H9 (cell line): ENCODE measurements at regions not wholly inside any gene's neighbourhood (a gene's known extent, or its start where the extent isn't known, plus 50 kb on each side); places are given as distances from the start of the nearest gene placed in this dataset.

ENCODE experiments used
- DNase-seq: peaks from one replicate; pipeline ENCODE4 v3.0.0-alpha.2; 2017
- H2AFZ ChIP-seq: one replicate; pipeline ENCODE4 v1.6.1; 2013; ENCODE audit warnings: mild to moderate bottlenecking, low read length, control low read depth, moderate library complexity
- H2AK5ac ChIP-seq: 2 replicates; pipeline ENCODE4 v1.6.1; 2013; ENCODE audit warnings: low read length, control low read depth, mixed read lengths; ENCODE audit not compliant: insufficient read length
- H2BK120ac ChIP-seq: one replicate; pipeline ENCODE4 v1.6.1; 2013; ENCODE audit warnings: low read depth, mild to moderate bottlenecking, low read length, control low read depth, inconsistent platforms; ENCODE audit not compliant: poor library complexity, severe bottlenecking
- H2BK12ac ChIP-seq: 2 replicates; pipeline ENCODE4 v1.6.1; 2013; ENCODE audit warnings: low read length, control low read depth, mixed read lengths, low read depth; ENCODE audit not compliant: insufficient read length
- H2BK15ac ChIP-seq: 2 replicates; pipeline ENCODE4 v1.6.1; 2013; ENCODE audit warnings: low read depth, low read length, control low read depth
- H2BK20ac ChIP-seq: one replicate; pipeline ENCODE4 v1.6.1; 2013; ENCODE audit warnings: low read depth, mild to moderate bottlenecking, low read length, control low read depth, inconsistent platforms; ENCODE audit not compliant: poor library complexity, severe bottlenecking
- H2BK5ac ChIP-seq: 2 replicates; pipeline ENCODE4 v1.6.1; 2013; ENCODE audit warnings: low read length, control low read depth, mixed read lengths; ENCODE audit not compliant: insufficient read length
- H3K14ac ChIP-seq: 2 replicates; pipeline ENCODE4 v1.6.1; 2013; ENCODE audit warnings: low read length, control low read depth; ENCODE audit not compliant: insufficient read depth
- H3K18ac ChIP-seq: 2 replicates; pipeline ENCODE4 v1.6.1; 2013; ENCODE audit warnings: low read depth, mild to moderate bottlenecking, mixed read lengths, low read length, control low read depth; ENCODE audit not compliant: insufficient read length
- H3K23ac ChIP-seq: 2 replicates; pipeline ENCODE4 v1.6.1; 2013; ENCODE audit warnings: low read length, control low read depth, mixed read lengths, low read depth; ENCODE audit not compliant: insufficient read length
- H3K23me2 ChIP-seq: 2 replicates; pipeline ENCODE4 v1.6.1; 2013; ENCODE audit warnings: low read depth, mild to moderate bottlenecking, mixed read lengths, low read length, control low read depth; ENCODE audit not compliant: insufficient read length, poor library complexity, severe bottlenecking
- H3K27ac ChIP-seq: 2 replicates; pipeline ENCODE4 v1.5.1; 2013; ENCODE audit warnings: low read length, control low read depth, mixed read lengths, low read depth; ENCODE audit not compliant: insufficient read length
- H3K27me3 ChIP-seq: 2 replicates; pipeline ENCODE4 v1.6.1; 2013; ENCODE audit warnings: low read length, control low read depth, inconsistent platforms; ENCODE audit not compliant: insufficient read depth
- H3K4ac ChIP-seq: 2 replicates; pipeline ENCODE4 v1.6.1; 2013; ENCODE audit warnings: low read depth, mild to moderate bottlenecking, control low read depth, inconsistent platforms, low read length, moderate library complexity
- H3K4me1 ChIP-seq: 2 replicates; pipeline ENCODE4 v1.6.1; 2013; ENCODE audit warnings: low read length, control low read depth, inconsistent platforms; ENCODE audit not compliant: insufficient read depth
- H3K4me2 ChIP-seq: 2 replicates; pipeline ENCODE4 v1.6.1; 2013; ENCODE audit warnings: low read length, control low read depth, mixed read lengths; ENCODE audit not compliant: insufficient read length, insufficient read depth
- H3K56ac ChIP-seq: 2 replicates; pipeline ENCODE4 v1.6.1; 2013; ENCODE audit warnings: low read depth, mild to moderate bottlenecking, mixed read lengths, low read length, control low read depth; ENCODE audit not compliant: insufficient read length
- H3K79me1 ChIP-seq: 2 replicates; pipeline ENCODE4 v1.6.1; 2013; ENCODE audit warnings: low read depth, mild to moderate bottlenecking, moderate library complexity, low read length, control low read depth, inconsistent platforms; ENCODE audit not compliant: insufficient read depth, poor library complexity, severe bottlenecking
- H3K79me2 ChIP-seq: 2 replicates; pipeline ENCODE4 v1.6.1; 2013; ENCODE audit warnings: low read length, control low read depth, inconsistent platforms; ENCODE audit not compliant: insufficient read depth
- H3K9ac ChIP-seq: 2 replicates; pipeline ENCODE4 v1.6.1; 2013; ENCODE audit warnings: low read length, control low read depth, mixed read lengths; ENCODE audit not compliant: insufficient read length; ENCODE audit errors: extremely low read depth
- H3K9me3 ChIP-seq: one replicate; pipeline ENCODE4 v1.6.1; 2013; ENCODE audit warnings: low read depth, low read length, inconsistent platforms; ENCODE audit not compliant: control insufficient read depth
- H3T11ph ChIP-seq: one replicate; pipeline ENCODE4 v1.6.1; 2013; ENCODE audit warnings: mild to moderate bottlenecking, low read length, control low read depth, inconsistent platforms
- H4K20me1 ChIP-seq: one replicate; pipeline ENCODE4 v1.6.1; 2013; ENCODE audit not compliant: control insufficient read depth, insufficient read length, insufficient read depth
- H4K5ac ChIP-seq: 2 replicates; pipeline ENCODE4 v1.6.1; 2013; ENCODE audit warnings: low read depth, mild to moderate bottlenecking, mixed read lengths, low read length, control low read depth; ENCODE audit not compliant: insufficient read length
- H4K8ac ChIP-seq: replicated peaks from 2 replicates; pipeline ENCODE4 v1.6.1; 2013; ENCODE audit warnings: low read length, control low read depth, mixed read lengths, low read depth; ENCODE audit not compliant: insufficient read length
- H4K91ac ChIP-seq: 2 replicates; pipeline ENCODE4 v1.6.1; 2013; ENCODE audit warnings: low read depth, mild to moderate bottlenecking, moderate library complexity, mixed read lengths, low read length, control low read depth; ENCODE audit not compliant: insufficient read length
- H3K27ac Mint-ChIP-seq, 3 experiments: 2 replicates in 2 of 3; 3 replicates in 1 of 3; pipeline ENCODE4 v1.8.0; 2020 to 2021; ENCODE audit warnings: mixed read lengths in 3 of 3, mild to moderate bottlenecking in 1 of 3, moderate library complexity in 1 of 3
- H3K27me3 Mint-ChIP-seq: 2 replicates; pipeline ENCODE4 v1.8.0; 2021; ENCODE audit warnings: low read depth, mild to moderate bottlenecking, moderate library complexity, mixed read lengths
- H3K36me3 Mint-ChIP-seq, 3 experiments: 2 replicates in 2 of 3; 3 replicates in 1 of 3; pipeline ENCODE4 v1.8.0; 2020 to 2021; ENCODE audit warnings: low read depth in 3 of 3, mixed read lengths in 3 of 3; ENCODE audit not compliant: insufficient read depth in 1 of 3
- H3K4me1 Mint-ChIP-seq, 2 experiments: 2 replicates each; pipeline ENCODE4 v1.8.0; 2020; ENCODE audit warnings: mixed read lengths in 2 of 2
- H3K4me3 Mint-ChIP-seq, 2 experiments: 2 replicates in 1 of 2; 3 replicates in 1 of 2; pipeline ENCODE4 v1.8.0; 2020 to 2021; ENCODE audit warnings: mild to moderate bottlenecking in 2 of 2, mixed read lengths in 2 of 2, moderate library complexity in 1 of 2
- H3K9me3 Mint-ChIP-seq, 2 experiments: 2 replicates in 1 of 2; 3 replicates in 1 of 2; pipeline ENCODE4 v1.8.0; 2020; ENCODE audit warnings: mild to moderate bottlenecking in 2 of 2, mixed read lengths in 2 of 2, moderate library complexity in 1 of 2
- WGBS: extraction: QIAGEN DNeasy Blood & Tissue Kit; methylation state at CpG from one replicate; pipeline ENCODE4 v1.1.7; 2013; ENCODE audit warnings: missing lambda C conversion rate, low lambda C conversion rate, mixed read lengths; ENCODE audit not compliant: insufficient read length; ENCODE audit errors: extremely low coverage; 5-methylcytosine and 5-hydroxymethylcytosine counted together
- TF ChIP-seq, protein P1 (sequence below): fragments of 200-600 bp; sonication (generic); conservative IDR thresholded peaks from 3 replicates; pipeline ENCODE4 v1.8.0; 2021; ENCODE audit warnings: antibody characterized with exemption, mild to moderate bottlenecking

DNA sequence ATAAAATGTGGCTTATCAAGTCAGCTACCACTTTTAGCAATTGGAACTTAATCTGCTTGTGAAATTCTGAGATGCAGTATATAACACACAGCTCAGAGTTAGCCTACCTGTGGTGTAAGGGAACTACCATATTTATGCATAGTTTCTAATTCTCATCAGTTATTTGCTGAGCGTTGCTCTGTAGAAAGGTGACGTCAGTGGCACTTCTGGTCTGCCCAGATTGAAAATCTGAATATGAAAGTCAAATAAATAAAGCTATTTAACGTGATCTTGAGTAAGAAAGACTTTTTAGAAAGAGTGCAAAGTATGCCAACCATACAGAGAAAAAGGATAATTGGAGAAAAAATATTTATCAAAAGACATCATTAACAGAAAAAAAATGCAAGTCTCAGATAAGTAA is 938.9 kb upstream of the NOVA1 start:
- Histone ChIP-seq H3K23me2 (no peaks in the 10 kb centered on the region), H3K4me1 (no peaks in the 10 kb centered on the region), H2BK5ac (no peak overlapping the region), H3K4me2 (no peak overlapping the region), H3K4ac (no peak overlapping the region), H3K14ac (no peak overlapping the region), H4K5ac (no peak overlapping the region), H2BK12ac (no peak overlapping the region), H2BK120ac (no peak overlapping the region), H2BK20ac (no peak overlapping the region), H3T11ph (no peak overlapping the region), H4K8ac (no peak overlapping the region), H3K9ac (no peak overlapping the region), H3K27ac (no peak overlapping the region), H4K91ac (no peak overlapping the region), H2BK15ac (no peak overlapping the region), H3K23ac (no peak overlapping the region), H2AK5ac (no peak overlapping the region), H4K20me1 (no peaks in the 10 kb centered on the region), H3K56ac (no peak overlapping the region), H3K9me3 (no peaks in the 10 kb centered on the region), H3K18ac (no peak overlapping the region), H3K27me3 (no peaks in the 10 kb centered on the region), H3K79me1 (no peaks in the 10 kb centered on the region), H2AFZ (no peak overlapping the region), H3K79me2 (no peaks in the 10 kb centered on the region)
- WGBS: no CpG with 5 or more reads among the region's 3 CpGs
- no peaks in the 10 kb centered on the region for H3K4me1 Mint-ChIP-seq
- TF ChIP-seq, protein P1, sequence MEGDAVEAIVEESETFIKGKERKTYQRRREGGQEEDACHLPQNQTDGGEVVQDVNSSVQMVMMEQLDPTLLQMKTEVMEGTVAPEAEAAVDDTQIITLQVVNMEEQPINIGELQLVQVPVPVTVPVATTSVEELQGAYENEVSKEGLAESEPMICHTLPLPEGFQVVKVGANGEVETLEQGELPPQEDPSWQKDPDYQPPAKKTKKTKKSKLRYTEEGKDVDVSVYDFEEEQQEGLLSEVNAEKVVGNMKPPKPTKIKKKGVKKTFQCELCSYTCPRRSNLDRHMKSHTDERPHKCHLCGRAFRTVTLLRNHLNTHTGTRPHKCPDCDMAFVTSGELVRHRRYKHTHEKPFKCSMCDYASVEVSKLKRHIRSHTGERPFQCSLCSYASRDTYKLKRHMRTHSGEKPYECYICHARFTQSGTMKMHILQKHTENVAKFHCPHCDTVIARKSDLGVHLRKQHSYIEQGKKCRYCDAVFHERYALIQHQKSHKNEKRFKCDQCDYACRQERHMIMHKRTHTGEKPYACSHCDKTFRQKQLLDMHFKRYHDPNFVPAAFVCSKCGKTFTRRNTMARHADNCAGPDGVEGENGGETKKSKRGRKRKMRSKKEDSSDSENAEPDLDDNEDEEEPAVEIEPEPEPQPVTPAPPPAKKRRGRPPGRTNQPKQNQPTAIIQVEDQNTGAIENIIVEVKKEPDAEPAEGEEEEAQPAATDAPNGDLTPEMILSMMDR: no peak
- no peak for DNase-seq
- peaks cover 4 to 22% (median 11%) of the 10 kb centered on the region in 3 experiments; a peak in 6 of 7 replicates for H3K36me3 Mint-ChIP-seq
- no peaks in the 10 kb centered on the region; the same call in 1 of the 2 replicates for H3K27me3 Mint-ChIP-seq
- no peak overlapping the region for H3K27ac Mint-ChIP-seq
- peaks cover 11 to 18% of the 10 kb centered on the region in 2 experiments for H3K9me3 Mint-ChIP-seq
- H3K4me3 Mint-ChIP-seq: no peak overlapping the region
